Stimulated activated memory B cell treated with anti-CD40 and anti-IgM and Interleukin-4, amounts not matched to agents 10 μg/mL and 1 μg/mL and 100 μg/mL, for 72 hours (primary cell): ENCODE measurements at regions not wholly inside any gene's neighbourhood (a gene's known extent, or its start where the extent isn't known, plus 50 kb on each side); places are given as distances from the start of the nearest gene placed in this dataset.

ENCODE experiments used
- ATAC-seq: fragments of 150-1000 bp; cut with Tn5 transposase; 2 replicates; pipeline ENCODE4 v1.10.0; 2021
- H3K27ac Mint-ChIP-seq: one replicate; pipeline ENCODE4 v1.8.0; 2022; ENCODE audit warnings: mild to moderate bottlenecking, mixed read lengths
- H3K27me3 Mint-ChIP-seq: one replicate; pipeline ENCODE4 v1.8.0; 2022; ENCODE audit warnings: mixed read lengths
- H3K36me3 Mint-ChIP-seq: one replicate; pipeline ENCODE4 v1.8.0; 2022; ENCODE audit warnings: mixed read lengths
- H3K4me1 Mint-ChIP-seq: one replicate; pipeline ENCODE4 v1.8.0; 2022; ENCODE audit warnings: mixed read lengths
- H3K4me3 Mint-ChIP-seq: one replicate; pipeline ENCODE4 v1.8.0; 2022; ENCODE audit warnings: mild to moderate bottlenecking, moderate library complexity, mixed read lengths
- H3K9me3 Mint-ChIP-seq: one replicate; pipeline ENCODE4 v1.8.0; 2022; ENCODE audit warnings: mixed read lengths

DNA sequence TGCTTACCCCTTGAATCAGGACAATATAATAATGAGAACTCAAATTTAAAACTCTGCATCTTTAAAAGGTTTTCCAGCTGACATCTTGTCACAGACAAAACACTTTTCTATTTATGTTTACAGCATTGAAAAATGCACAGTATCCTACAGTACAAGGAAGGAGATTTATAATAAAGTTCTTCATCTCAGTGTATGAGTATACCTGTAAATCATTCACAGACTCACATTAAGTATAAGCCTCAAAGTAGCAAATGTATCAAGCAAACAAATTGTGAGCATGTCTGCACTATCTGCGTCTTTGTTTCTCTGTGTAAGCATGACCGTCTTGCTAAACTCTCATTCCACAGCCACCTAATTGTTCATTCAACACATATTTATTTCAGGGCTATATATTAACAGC, 52.8 kb downstream of the PPP1R2C start:
- H3K9me3 Mint-ChIP-seq = peaks cover 3% of the 10 kb centered on the region
- no peak for ATAC-seq
- H3K36me3 Mint-ChIP-seq = no peaks in the 10 kb centered on the region
- H3K4me1 Mint-ChIP-seq = peaks cover under 1% of the 10 kb centered on the region
- no peak overlapping the region for H3K27ac Mint-ChIP-seq
- no peaks in the 10 kb centered on the region for H3K27me3 Mint-ChIP-seq
- no peak overlapping the region for H3K4me3 Mint-ChIP-seq

- no peak overlapping the region for H3K27ac Mint-ChIP-seq
Observed at GRCh38 chrX:42720209-42720608, 57.8 kb downstream of the PPP1R2C start.

DNA sequence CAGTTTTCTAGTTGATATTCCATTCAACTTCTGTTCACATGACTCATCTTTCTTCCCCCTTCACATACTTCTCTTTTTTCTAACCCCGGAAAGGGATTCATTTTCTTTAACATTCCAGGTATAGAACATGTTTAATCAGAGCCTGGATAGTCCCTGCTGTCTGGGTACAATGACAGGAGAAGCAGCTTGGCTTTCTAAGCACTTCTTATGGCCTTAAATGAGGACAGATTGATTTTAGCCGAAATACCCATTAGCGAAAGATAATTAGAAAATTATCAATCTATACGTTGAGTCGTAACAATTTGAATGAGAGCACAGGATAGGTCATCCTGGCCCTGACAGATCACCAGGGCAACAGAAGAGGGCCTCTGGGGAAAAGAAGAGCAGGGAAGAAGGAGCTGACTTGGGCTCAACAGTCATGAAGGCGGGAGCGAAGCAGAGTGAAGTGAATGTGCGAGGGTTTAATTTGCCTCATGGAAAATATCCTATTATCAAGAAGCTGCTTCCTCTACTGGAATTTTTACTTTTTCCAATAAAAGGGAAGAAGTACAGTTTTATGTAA, 62.2 kb downstream of the PPP1R2C start:
- H3K9me3 Mint-ChIP-seq = no peaks in the 10 kb centered on the region
- no peaks in the 10 kb centered on the region for H3K36me3 Mint-ChIP-seq
- peaks cover 6% of the 10 kb centered on the region for H3K4me1 Mint-ChIP-seq
- peak overlapping the region; percentile 75 for H3K27ac Mint-ChIP-seq
- ATAC-seq = no peak
- H3K27me3 Mint-ChIP-seq = no peaks in the 10 kb centered on the region
- no peak overlapping the region for H3K4me3 Mint-ChIP-seq

More at GRCh38 chrX:42720209-42720608, 57.8 kb downstream of the PPP1R2C start:
- no peak overlapping the region for H3K4me3 Mint-ChIP-seq
- ATAC-seq = no peak
- H3K36me3 Mint-ChIP-seq = no peaks in the 10 kb centered on the region
- peaks cover 6% of the 10 kb centered on the region for H3K4me1 Mint-ChIP-seq
- no peaks in the 10 kb centered on the region for H3K27me3 Mint-ChIP-seq
- no peaks in the 10 kb centered on the region for H3K9me3 Mint-ChIP-seq

- Mint-ChIP-seq H3K4me1 (peaks cover 6% of the 10 kb centered on the region), H3K27me3 (no peaks in the 10 kb centered on the region), H3K36me3 (no peaks in the 10 kb centered on the region), H3K9me3 (no peaks in the 10 kb centered on the region), H3K27ac (peak overlapping the region; percentile 75), H3K4me3 (no peak overlapping the region)
- no peak for ATAC-seq
Observed at GRCh38 chrX:42714981-42715700, 62.8 kb downstream of the PPP1R2C start.

GRCh38 chrX:42710452-42710851, 67.5 kb downstream of the PPP1R2C start:
- ATAC-seq = no peak
- Mint-ChIP-seq H3K9me3 (no peaks in the 10 kb centered on the region), H3K4me1 (peaks cover 6% of the 10 kb centered on the region), H3K36me3 (no peaks in the 10 kb centered on the region), H3K27me3 (no peaks in the 10 kb centered on the region), H3K27ac (no peak overlapping the region), H3K4me3 (no peak overlapping the region)

GRCh38 chrX:42708222-42708621, 69.7 kb downstream of the PPP1R2C start:
- ATAC-seq = no peak
- Mint-ChIP-seq H3K27ac (no peak overlapping the region), H3K36me3 (no peaks in the 10 kb centered on the region), H3K4me1 (peaks cover 6% of the 10 kb centered on the region), H3K9me3 (no peaks in the 10 kb centered on the region), H3K27me3 (no peaks in the 10 kb centered on the region), H3K4me3 (no peak overlapping the region)

GRCh38 chrX:42707742-42708141, 70.2 kb downstream of the PPP1R2C start:
- H3K4me3 Mint-ChIP-seq = no peak overlapping the region
- H3K4me1 Mint-ChIP-seq = peaks cover 6% of the 10 kb centered on the region
- no peaks in the 10 kb centered on the region for H3K9me3 Mint-ChIP-seq
- H3K27me3 Mint-ChIP-seq = no peaks in the 10 kb centered on the region
- H3K27ac Mint-ChIP-seq = no peak overlapping the region
- no peaks in the 10 kb centered on the region for H3K36me3 Mint-ChIP-seq
- no peak for ATAC-seq

- H3K4me1 Mint-ChIP-seq = peaks cover 6% of the 10 kb centered on the region
- ATAC-seq = no peak
- no peaks in the 10 kb centered on the region for H3K36me3 Mint-ChIP-seq
- no peaks in the 10 kb centered on the region for H3K9me3 Mint-ChIP-seq
- H3K27me3 Mint-ChIP-seq = no peaks in the 10 kb centered on the region
- H3K27ac Mint-ChIP-seq = no peak overlapping the region
- no peak overlapping the region for H3K4me3 Mint-ChIP-seq
Observed at GRCh38 chrX:42704454-42704853, 73.5 kb downstream of the PPP1R2C start.

GRCh38 chrX:42697544-42697943, 80.4 kb downstream of the PPP1R2C start:
- Mint-ChIP-seq H3K27me3 (no peaks in the 10 kb centered on the region), H3K36me3 (no peaks in the 10 kb centered on the region), H3K9me3 (no peaks in the 10 kb centered on the region), H3K4me1 (peaks cover 12% of the 10 kb centered on the region), H3K4me3 (no peak overlapping the region), H3K27ac (no peak overlapping the region)
- ATAC-seq = no peak

DNA sequence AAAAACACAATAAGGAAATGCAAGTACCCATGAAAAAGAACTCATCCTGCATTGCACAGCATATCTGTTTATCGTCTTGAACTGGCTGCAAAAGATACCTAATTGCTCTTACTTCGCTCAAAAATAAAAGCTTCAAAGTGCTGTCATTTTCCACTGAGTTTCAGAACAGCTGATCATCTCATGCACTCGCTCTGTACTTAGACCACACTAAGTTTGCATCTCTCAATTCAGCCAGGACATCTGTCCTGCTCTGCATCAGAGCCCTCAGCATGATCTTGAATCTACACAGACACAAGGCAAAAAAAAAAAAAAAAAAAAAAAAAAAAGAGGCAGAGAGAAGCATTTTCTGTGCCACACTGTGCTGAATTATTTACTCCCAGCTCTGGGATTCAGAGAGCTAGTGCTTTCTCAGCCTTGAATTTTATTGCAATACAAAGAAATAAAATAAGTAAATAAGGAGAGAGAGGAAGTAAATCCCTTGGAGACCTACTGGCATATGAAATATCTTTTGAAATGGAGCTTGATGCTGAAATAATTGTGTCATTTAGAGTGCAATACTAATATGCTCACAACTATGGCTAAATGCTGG, 81.3 kb downstream of the PPP1R2C start:
- ATAC-seq = no peak
- no peaks in the 10 kb centered on the region for H3K9me3 Mint-ChIP-seq
- no peaks in the 10 kb centered on the region for H3K27me3 Mint-ChIP-seq

DNA sequence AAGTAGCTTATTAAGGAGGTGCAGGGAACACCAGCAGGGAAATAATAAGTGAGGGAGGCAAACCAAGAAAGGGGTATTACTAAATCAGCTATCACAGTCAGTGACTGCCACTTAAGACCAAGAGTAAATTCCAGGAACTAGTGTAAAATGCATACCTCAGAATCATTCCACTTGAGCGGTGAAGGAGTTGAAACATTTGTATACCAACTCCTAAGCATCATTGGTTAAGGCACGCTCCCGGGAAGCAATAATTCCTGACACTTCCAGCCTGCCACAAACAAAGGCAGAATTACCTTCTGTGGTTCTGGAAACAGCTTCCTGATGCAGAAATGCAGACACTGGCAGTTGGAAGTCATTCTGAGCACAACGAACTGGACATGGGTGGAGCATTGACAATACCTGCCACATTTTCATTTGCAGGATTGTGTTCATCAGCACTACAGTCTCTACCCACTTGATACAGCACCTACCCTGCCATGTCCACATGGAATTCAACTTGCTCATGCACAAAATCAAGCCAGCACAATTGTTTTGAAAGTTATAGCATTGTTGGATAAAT, 82.1 kb downstream of the PPP1R2C start:
- no peaks in the 10 kb centered on the region for H3K36me3 Mint-ChIP-seq
- no peaks in the 10 kb centered on the region for H3K27me3 Mint-ChIP-seq
- no peak overlapping the region for H3K27ac Mint-ChIP-seq
- no peak for ATAC-seq
- H3K4me1 Mint-ChIP-seq = peaks cover 12% of the 10 kb centered on the region
- no peaks in the 10 kb centered on the region for H3K9me3 Mint-ChIP-seq
- H3K4me3 Mint-ChIP-seq = no peak overlapping the region

More for the DNA sequence above, 81.3 kb downstream of the PPP1R2C start:
- Mint-ChIP-seq H3K36me3 (no peaks in the 10 kb centered on the region), H3K4me1 (peaks cover 12% of the 10 kb centered on the region), H3K4me3 (no peak overlapping the region), H3K27ac (no peak overlapping the region)

DNA sequence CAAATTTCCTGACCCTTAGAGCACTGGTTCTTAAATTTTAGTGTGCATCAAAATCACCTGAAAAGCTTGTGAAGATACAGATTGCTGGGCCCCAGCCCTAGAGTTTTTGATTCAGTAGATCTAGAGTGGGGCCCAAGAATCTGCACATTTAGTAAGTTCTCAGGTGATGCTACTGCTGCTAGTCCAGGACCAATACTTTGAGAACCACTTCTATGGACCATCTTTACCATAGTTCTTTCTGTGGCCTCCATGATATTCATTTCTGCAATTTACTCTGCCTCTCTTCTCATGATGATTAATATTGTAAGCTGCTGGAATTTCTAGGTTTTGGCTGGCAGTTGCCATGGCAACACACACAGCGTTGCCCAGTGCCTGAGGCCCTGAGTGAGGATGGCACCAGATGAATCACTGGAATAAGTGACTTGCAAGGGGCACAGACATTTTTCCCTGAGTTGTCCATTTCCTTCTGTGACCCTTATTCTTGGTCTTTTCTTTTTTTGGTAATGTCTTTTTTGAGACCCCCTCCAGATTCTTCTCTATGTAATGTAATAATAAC, 83.6 kb downstream of the PPP1R2C start:
- ATAC-seq = no peak
- Mint-ChIP-seq H3K9me3 (no peaks in the 10 kb centered on the region), H3K4me1 (peaks cover 12% of the 10 kb centered on the region), H3K36me3 (no peaks in the 10 kb centered on the region), H3K27ac (no peak overlapping the region), H3K4me3 (no peak overlapping the region), H3K27me3 (no peaks in the 10 kb centered on the region)

DNA sequence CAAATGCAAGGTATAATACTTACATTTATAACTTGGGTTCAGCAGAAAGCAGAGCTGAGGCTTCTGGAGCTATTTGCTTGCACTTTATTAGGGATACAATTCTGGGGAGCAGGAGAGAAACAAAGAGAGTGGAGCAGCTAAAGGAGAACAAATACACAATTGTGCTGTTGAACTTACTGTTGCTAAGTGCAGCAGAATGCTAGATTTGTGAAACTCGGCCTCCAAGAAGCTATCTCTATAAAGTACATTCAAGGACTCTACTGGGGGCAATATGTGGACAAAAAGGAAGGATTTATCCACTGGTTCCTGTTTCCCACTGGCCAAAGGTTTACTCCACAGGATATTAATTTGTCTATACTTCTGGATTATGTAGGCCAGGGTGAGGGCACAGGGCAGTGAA, 86.8 kb downstream of the PPP1R2C start:
- H3K4me3 Mint-ChIP-seq = no peak overlapping the region
- no peaks in the 10 kb centered on the region for H3K27me3 Mint-ChIP-seq
- ATAC-seq = no peak
- peaks cover 9% of the 10 kb centered on the region for H3K4me1 Mint-ChIP-seq
- H3K27ac Mint-ChIP-seq = no peak overlapping the region
- H3K36me3 Mint-ChIP-seq = no peaks in the 10 kb centered on the region
- H3K9me3 Mint-ChIP-seq = no peaks in the 10 kb centered on the region

- no peak overlapping the region for H3K4me3 Mint-ChIP-seq
- no peaks in the 10 kb centered on the region for H3K36me3 Mint-ChIP-seq
- no peak overlapping the region for H3K27ac Mint-ChIP-seq
- no peaks in the 10 kb centered on the region for H3K4me1 Mint-ChIP-seq
- H3K9me3 Mint-ChIP-seq = no peaks in the 10 kb centered on the region
- H3K27me3 Mint-ChIP-seq = no peaks in the 10 kb centered on the region
- no peak for ATAC-seq
Observed at GRCh38 chrX:42686706-42687105, 91.3 kb downstream of the PPP1R2C start.

GRCh38 chrX:42686296-42686695, 91.7 kb downstream of the PPP1R2C start:
- Mint-ChIP-seq H3K36me3 (no peaks in the 10 kb centered on the region), H3K27me3 (no peaks in the 10 kb centered on the region), H3K9me3 (no peaks in the 10 kb centered on the region), H3K27ac (no peak overlapping the region), H3K4me3 (no peak overlapping the region), H3K4me1 (no peaks in the 10 kb centered on the region)
- ATAC-seq = no peak
